IMR-90 (cell line): ENCODE measurements at regions not wholly inside any gene's neighbourhood (a gene's known extent, or its start where the extent isn't known, plus 50 kb on each side); places are given as distances from the start of the nearest gene placed in this dataset.

ENCODE experiments used
- ATAC-seq: fragments of 200-7000 bp; cut with Tn5 transposase; 2 replicates; pipeline ENCODE4 v1.9.1; 2020; ENCODE audit warnings: low read depth, mild to moderate bottlenecking, moderate library complexity
- BruUV-seq: library from RNA; stranded (reverse); fragments of 400-500 nt; replicated peaks from 2 replicates; lab custom pipeline; 2021; lab: Mats Ljungman, UMichigan
- CTCF ChIA-PET: fragments of 300-600 bp; formaldehyde crosslinking; extraction: SDS; loops from one replicate; lab custom pipeline; 2021; ENCODE audit warnings: antibody characterized with exemption; lab: Yijun Ruan, JAX
- POLR2A ChIA-PET: fragments of 300-600 bp; sonication (Branson Sonifier 250); formaldehyde crosslinking; loops from one replicate; lab custom pipeline; 2022; ENCODE audit warnings: antibody characterized with exemption; ENCODE audit not compliant: unreplicated experiment; lab: Charles Lee
- DNase-seq: peaks from one replicate; pipeline ENCODE4 v3.0.0; 2013
- H2AFZ ChIP-seq: replicated peaks from 2 replicates; pipeline ENCODE3; 2013; ENCODE audit warnings: low read length, mild to moderate bottlenecking; ENCODE audit not compliant: poor library complexity
- H2AK5ac ChIP-seq: 2 replicates; pipeline ENCODE4 v1.6.1; 2013; ENCODE audit warnings: low read depth, low read length, inconsistent platforms
- H2AK9ac ChIP-seq: replicated peaks from 2 replicates; pipeline ENCODE3; 2013; ENCODE audit warnings: mild to moderate bottlenecking, low read depth, low read length, moderate library complexity; ENCODE audit not compliant: poor library complexity
- H2BK120ac ChIP-seq: 2 replicates; pipeline ENCODE4 v1.6.1; 2013; ENCODE audit warnings: low read depth, low read length, inconsistent platforms
- H2BK15ac ChIP-seq: 3 replicates; pipeline ENCODE4 v1.6.1; 2013; ENCODE audit warnings: low read depth, low read length, inconsistent platforms
- H2BK20ac ChIP-seq: 2 replicates; pipeline ENCODE4 v1.6.1; 2013; ENCODE audit warnings: low read depth, mild to moderate bottlenecking, inconsistent platforms, low read length, moderate library complexity
- H2BK5ac ChIP-seq: 2 replicates; pipeline ENCODE4 v1.6.1; 2013; ENCODE audit warnings: mild to moderate bottlenecking, low read depth, low read length, inconsistent platforms; ENCODE audit not compliant: poor library complexity, severe bottlenecking
- H3K14ac ChIP-seq: replicated peaks from 2 replicates; pipeline ENCODE4 v1.6.1; 2013; ENCODE audit warnings: low read depth, low read length, inconsistent platforms
- H3K18ac ChIP-seq: 2 replicates; pipeline ENCODE4 v1.6.1; 2013; ENCODE audit warnings: low read depth, low read length, control low read depth
- H3K23ac ChIP-seq: 2 replicates; pipeline ENCODE4 v1.6.1; 2013; ENCODE audit warnings: low read depth, low read length, inconsistent platforms
- H3K27ac ChIP-seq: 2 replicates; pipeline ENCODE4 v1.5.1; 2013; ENCODE audit warnings: mild to moderate bottlenecking, control low read depth, low read length; ENCODE audit not compliant: insufficient read depth
- H3K27me3 ChIP-seq: 2 replicates; pipeline ENCODE4 v1.6.1; 2013; ENCODE audit warnings: low read length; ENCODE audit not compliant: control insufficient read depth, insufficient read depth
- H3K36me3 ChIP-seq: 2 replicates; pipeline ENCODE4 v1.6.1; 2013; ENCODE audit warnings: low read length, mixed read lengths; ENCODE audit not compliant: control insufficient read depth, insufficient read depth
- H3K4ac ChIP-seq: 2 replicates; pipeline ENCODE4 v1.6.1; 2013; ENCODE audit warnings: low read depth, low read length, inconsistent platforms
- H3K4me1 ChIP-seq: 2 replicates; pipeline ENCODE4 v1.6.1; 2013; ENCODE audit warnings: low read length, mixed read lengths; ENCODE audit not compliant: control insufficient read depth, insufficient read depth
- H3K4me2 ChIP-seq: 2 replicates; pipeline ENCODE4 v1.6.1; 2013; ENCODE audit warnings: low read depth, mild to moderate bottlenecking, control low read depth, low read length, moderate library complexity
- H3K4me3 ChIP-seq: 2 replicates; pipeline ENCODE4 v1.5.1; 2013; ENCODE audit warnings: low read depth, mild to moderate bottlenecking, control low read depth, low read length, moderate library complexity; ENCODE audit not compliant: insufficient read depth
- H3K56ac ChIP-seq: 2 replicates; pipeline ENCODE4 v1.6.1; 2013; ENCODE audit warnings: low read length, inconsistent platforms; ENCODE audit not compliant: insufficient read depth; ENCODE audit errors: extremely low read depth
- H3K79me1 ChIP-seq, 2 experiments: 2 replicates each; pipeline ENCODE4 v1.6.1; 2013; ENCODE audit warnings: low read length in 2 of 2, inconsistent platforms in 1 of 2, low read depth in 1 of 2
- H3K9ac ChIP-seq: 2 replicates; pipeline ENCODE4 v1.6.1; 2013; ENCODE audit warnings: low read depth, low read length, control low read depth
- H3K9me1 ChIP-seq: 2 replicates; pipeline ENCODE4 v1.6.1; 2013; ENCODE audit warnings: low read length, inconsistent platforms; ENCODE audit not compliant: insufficient read depth
- H3K9me3 ChIP-seq: 2 replicates; pipeline ENCODE4 v1.6.1; 2013; ENCODE audit warnings: low read length; ENCODE audit not compliant: control insufficient read depth, insufficient read depth
- H4K20me1 ChIP-seq: 2 replicates; pipeline ENCODE4 v1.6.1; 2013; ENCODE audit warnings: low read length, inconsistent platforms; ENCODE audit not compliant: insufficient read depth
- H4K5ac ChIP-seq: 2 replicates; pipeline ENCODE4 v1.6.1; 2013; ENCODE audit warnings: mild to moderate bottlenecking, low read depth, low read length, control low read depth
- H4K8ac ChIP-seq, 2 experiments: 2 replicates each; pipeline ENCODE4 v1.6.1; 2013; ENCODE audit warnings: low read depth in 2 of 2, low read length in 2 of 2, control low read depth in 1 of 2, inconsistent platforms in 1 of 2
- H4K91ac ChIP-seq: 2 replicates; pipeline ENCODE4 v1.6.1; 2013; ENCODE audit warnings: low read depth, low read length, inconsistent platforms; ENCODE audit not compliant: insufficient read depth
- BHLHE40 ChIP-seq: fragments of 150-350 bp; IDR thresholded peaks from 2 replicates; pipeline ENCODE4 v1.6.1; 2016; ENCODE audit warnings: mild to moderate bottlenecking, low read depth, low read length
- CEBPB ChIP-seq: IDR thresholded peaks from 2 replicates; pipeline ENCODE4 v1.6.1; 2012; ENCODE audit warnings: low read depth, low read length, improper control_type of control experiment
- CHD1 ChIP-seq: IDR thresholded peaks from 2 replicates; pipeline ENCODE4 v1.6.1; 2012; ENCODE audit warnings: low read depth, low read length, improper control_type of control experiment
- FOS ChIP-seq: fragments of 150-350 bp; IDR thresholded peaks from 2 replicates; pipeline ENCODE4 v1.6.1; 2016; ENCODE audit warnings: low read depth, low read length
- MAFK ChIP-seq: IDR thresholded peaks from 2 replicates; pipeline ENCODE4 v1.6.1; 2012; ENCODE audit warnings: low read depth, low read length, improper control_type of control experiment
- MAZ ChIP-seq: IDR thresholded peaks from 2 replicates; pipeline ENCODE4 v1.6.1; 2012; ENCODE audit warnings: low read depth, mild to moderate bottlenecking, low read length, improper control_type of control experiment, moderate library complexity, borderline replicate concordance
- MXI1 ChIP-seq: IDR thresholded peaks from 2 replicates; pipeline ENCODE4 v1.6.1; 2012; ENCODE audit warnings: low read depth, mild to moderate bottlenecking, low read length, moderate library complexity, borderline replicate concordance
- NFE2L2 ChIP-seq: fragments of 150-350 bp; IDR thresholded peaks from 2 replicates; pipeline ENCODE4 v1.6.1; 2016; ENCODE audit warnings: low read depth, mild to moderate bottlenecking, low read length
- POLR2A ChIP-seq: IDR thresholded peaks from 2 replicates; pipeline ENCODE4 v1.6.1; 2012; ENCODE audit warnings: mild to moderate bottlenecking, low read depth, low read length
- RAD21 ChIP-seq: IDR thresholded peaks from 2 replicates; pipeline ENCODE4 v1.6.1; 2012; ENCODE audit warnings: low read length, improper control_type of control experiment
- RCOR1 ChIP-seq: IDR thresholded peaks from 2 replicates; pipeline ENCODE4 v1.6.1; 2012; ENCODE audit warnings: mild to moderate bottlenecking, low read length, improper control_type of control experiment; ENCODE audit not compliant: insufficient replicate concordance
- RFX5 ChIP-seq: IDR thresholded peaks from 2 replicates; pipeline ENCODE4 v1.8.0; 2012; ENCODE audit warnings: low read depth, mild to moderate bottlenecking, low read length, moderate library complexity
- SMC3 ChIP-seq: fragments of 150-350 bp; IDR thresholded peaks from 2 replicates; pipeline ENCODE4 v1.6.1; 2016; ENCODE audit warnings: low read depth, mild to moderate bottlenecking, antibody characterized with exemption, low read length, moderate library complexity
- USF2 ChIP-seq: fragments of 150-350 bp; IDR thresholded peaks from 2 replicates; pipeline ENCODE4 v1.6.1; 2017; ENCODE audit warnings: mild to moderate bottlenecking, antibody characterized with exemption, low read length, low read depth
- WGBS, 2 experiments: methylation state at CpG; one replicate each; pipeline versions ENCODE4 v1.1.5 to v1.1.7; 2013; ENCODE audit warnings: missing lambda C conversion rate in 2 of 2; ENCODE audit not compliant: insufficient read length in 1 of 2; ENCODE audit errors: extremely low coverage in 2 of 2; 5-methylcytosine and 5-hydroxymethylcytosine counted together
- dilution Hi-C: fragments of 300-500 bp; cut with HindIII; formaldehyde crosslinking; loops from one replicate; pipeline ENCODE4 v1.14.3; 2018; ENCODE audit warnings: low sequenced_read_pairs; ENCODE audit not compliant: unreplicated experiment
- in situ Hi-C: fragments of 300-500 bp; cut with MboI; formaldehyde crosslinking; loops from 3 replicates; pipeline ENCODE4 v1.14.3; 2019; ENCODE audit warnings: low sequenced_read_pairs, inconsistent platforms, mixed read lengths
- intact Hi-C: fragments of 100-400 bp; cut with micrococcal nuclease; formaldehyde crosslinking; loops from 2 replicates; pipeline ENCODE4 v1.10.0; 2022
- TF ChIP-seq, protein P1 (sequence below): conservative IDR thresholded peaks from 2 replicates; pipeline ENCODE4 v1.5.1; 2012; ENCODE audit warnings: mild to moderate bottlenecking, low read depth, low read length, improper control_type of control experiment
- TF ChIP-seq, protein P2 (sequence below): fragments of 150-350 bp; IDR thresholded peaks from 2 replicates; pipeline ENCODE4 v1.6.1; 2016; ENCODE audit warnings: low read depth, mild to moderate bottlenecking, low read length, moderate library complexity, borderline replicate concordance

- in situ Hi-C loops (no loop called here), intact Hi-C loops (no loop called here), dilution Hi-C loops (no loop called here)
- no peaks in the 10 kb centered on the region for H3K9me3 ChIP-seq
- no peak overlapping the region for H2BK20ac ChIP-seq
- no peaks in the 10 kb centered on the region for H3K9me1 ChIP-seq
- no peak overlapping the region for H3K4me3 ChIP-seq
- H3K4ac ChIP-seq: no peak overlapping the region
- no peak overlapping the region for H3K9ac ChIP-seq
- H3K27ac ChIP-seq: no peak overlapping the region
- no peak overlapping the region for H4K5ac ChIP-seq
- H2AFZ ChIP-seq: no peak overlapping the region
- H3K27me3 ChIP-seq: no peaks in the 10 kb centered on the region
- no peak overlapping the region for H3K23ac ChIP-seq
- WGBS, 2 experiments: no CpG with 5 or more reads among the region's 3 CpGs
- H2BK120ac ChIP-seq: no peak overlapping the region
- H3K4me2 ChIP-seq: no peak overlapping the region
- H4K91ac ChIP-seq: no peak overlapping the region
- H3K4me1 ChIP-seq: no peaks in the 10 kb centered on the region
- no peaks in the 10 kb centered on the region for H3K36me3 ChIP-seq
- H2BK5ac ChIP-seq: no peak overlapping the region
- H2BK15ac ChIP-seq: no peak overlapping the region
- H3K56ac ChIP-seq: no peak overlapping the region
- H4K8ac ChIP-seq: no peak overlapping the region
- H4K20me1 ChIP-seq: no peaks in the 10 kb centered on the region
- H3K14ac ChIP-seq: no peak overlapping the region
- no peak overlapping the region for H3K18ac ChIP-seq
- H3K79me1 ChIP-seq: no peaks in the 10 kb centered on the region
- DNase-seq (no peak), ATAC-seq (no peak)
- ChIA-PET CTCF (no interaction called here), POLR2A (no interaction called here)
- TF ChIP-seq RFX5 (no peak), NFE2L2 (no peak), MAZ (no peak), USF2 (no peak), CEBPB (no peak), RCOR1 (no peak), MAFK (no peak), SMC3 (no peak), POLR2A (no peak), FOS (no peak), CHD1 (no peak), RAD21 (no peak), BHLHE40 (no peak), MXI1 (no peak)
- TF ChIP-seq, protein P1, sequence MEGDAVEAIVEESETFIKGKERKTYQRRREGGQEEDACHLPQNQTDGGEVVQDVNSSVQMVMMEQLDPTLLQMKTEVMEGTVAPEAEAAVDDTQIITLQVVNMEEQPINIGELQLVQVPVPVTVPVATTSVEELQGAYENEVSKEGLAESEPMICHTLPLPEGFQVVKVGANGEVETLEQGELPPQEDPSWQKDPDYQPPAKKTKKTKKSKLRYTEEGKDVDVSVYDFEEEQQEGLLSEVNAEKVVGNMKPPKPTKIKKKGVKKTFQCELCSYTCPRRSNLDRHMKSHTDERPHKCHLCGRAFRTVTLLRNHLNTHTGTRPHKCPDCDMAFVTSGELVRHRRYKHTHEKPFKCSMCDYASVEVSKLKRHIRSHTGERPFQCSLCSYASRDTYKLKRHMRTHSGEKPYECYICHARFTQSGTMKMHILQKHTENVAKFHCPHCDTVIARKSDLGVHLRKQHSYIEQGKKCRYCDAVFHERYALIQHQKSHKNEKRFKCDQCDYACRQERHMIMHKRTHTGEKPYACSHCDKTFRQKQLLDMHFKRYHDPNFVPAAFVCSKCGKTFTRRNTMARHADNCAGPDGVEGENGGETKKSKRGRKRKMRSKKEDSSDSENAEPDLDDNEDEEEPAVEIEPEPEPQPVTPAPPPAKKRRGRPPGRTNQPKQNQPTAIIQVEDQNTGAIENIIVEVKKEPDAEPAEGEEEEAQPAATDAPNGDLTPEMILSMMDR: no peak
- TF ChIP-seq, protein P2, sequence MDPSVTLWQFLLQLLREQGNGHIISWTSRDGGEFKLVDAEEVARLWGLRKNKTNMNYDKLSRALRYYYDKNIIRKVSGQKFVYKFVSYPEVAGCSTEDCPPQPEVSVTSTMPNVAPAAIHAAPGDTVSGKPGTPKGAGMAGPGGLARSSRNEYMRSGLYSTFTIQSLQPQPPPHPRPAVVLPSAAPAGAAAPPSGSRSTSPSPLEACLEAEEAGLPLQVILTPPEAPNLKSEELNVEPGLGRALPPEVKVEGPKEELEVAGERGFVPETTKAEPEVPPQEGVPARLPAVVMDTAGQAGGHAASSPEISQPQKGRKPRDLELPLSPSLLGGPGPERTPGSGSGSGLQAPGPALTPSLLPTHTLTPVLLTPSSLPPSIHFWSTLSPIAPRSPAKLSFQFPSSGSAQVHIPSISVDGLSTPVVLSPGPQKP: no peak
- no TSS peak for BruUV-seq
- no peak overlapping the region for H2AK5ac ChIP-seq
- no peak overlapping the region for H2AK9ac ChIP-seq
These were observed 231.8 kb downstream of the ARAP2 start for GRCh38 chr4:36012503-36012902.
